Choroid plexus epithelial cell (primary cell): ENCODE measurements at regions not wholly inside any gene's neighbourhood (a gene's known extent, or its start where the extent isn't known, plus 50 kb on each side); places are given as distances from the start of the nearest gene placed in this dataset.
A peak's percentile ranks its signal among the peaks of the same experiment; 100 is the strongest.

Experiments
- DNase-seq: peaks from one replicate; pipeline ENCODE4 v3.0.0-alpha.2; 2010; ENCODE audit warnings: low read depth
- H3K4me3 ChIP-seq: 2 replicates; pipeline ENCODE4 v1.5.1; 2011; ENCODE audit warnings: low read depth, mild to moderate bottlenecking, control low read depth, low read length, moderate library complexity
- TF ChIP-seq, protein P1 (sequence below): conservative IDR thresholded peaks from 2 replicates; pipeline ENCODE4 v1.5.1; 2011; ENCODE audit warnings: low read depth, mild to moderate bottlenecking, control low read depth, inconsistent platforms, low read length, moderate library complexity

GRCh38 chr18:73992242-73993022 lies 155.2 kb downstream of the FBXO15 start:
- no peak for DNase-seq
- TF ChIP-seq, protein P1, sequence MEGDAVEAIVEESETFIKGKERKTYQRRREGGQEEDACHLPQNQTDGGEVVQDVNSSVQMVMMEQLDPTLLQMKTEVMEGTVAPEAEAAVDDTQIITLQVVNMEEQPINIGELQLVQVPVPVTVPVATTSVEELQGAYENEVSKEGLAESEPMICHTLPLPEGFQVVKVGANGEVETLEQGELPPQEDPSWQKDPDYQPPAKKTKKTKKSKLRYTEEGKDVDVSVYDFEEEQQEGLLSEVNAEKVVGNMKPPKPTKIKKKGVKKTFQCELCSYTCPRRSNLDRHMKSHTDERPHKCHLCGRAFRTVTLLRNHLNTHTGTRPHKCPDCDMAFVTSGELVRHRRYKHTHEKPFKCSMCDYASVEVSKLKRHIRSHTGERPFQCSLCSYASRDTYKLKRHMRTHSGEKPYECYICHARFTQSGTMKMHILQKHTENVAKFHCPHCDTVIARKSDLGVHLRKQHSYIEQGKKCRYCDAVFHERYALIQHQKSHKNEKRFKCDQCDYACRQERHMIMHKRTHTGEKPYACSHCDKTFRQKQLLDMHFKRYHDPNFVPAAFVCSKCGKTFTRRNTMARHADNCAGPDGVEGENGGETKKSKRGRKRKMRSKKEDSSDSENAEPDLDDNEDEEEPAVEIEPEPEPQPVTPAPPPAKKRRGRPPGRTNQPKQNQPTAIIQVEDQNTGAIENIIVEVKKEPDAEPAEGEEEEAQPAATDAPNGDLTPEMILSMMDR = no peak
- no peak overlapping the region for H3K4me3 ChIP-seq

DNA sequence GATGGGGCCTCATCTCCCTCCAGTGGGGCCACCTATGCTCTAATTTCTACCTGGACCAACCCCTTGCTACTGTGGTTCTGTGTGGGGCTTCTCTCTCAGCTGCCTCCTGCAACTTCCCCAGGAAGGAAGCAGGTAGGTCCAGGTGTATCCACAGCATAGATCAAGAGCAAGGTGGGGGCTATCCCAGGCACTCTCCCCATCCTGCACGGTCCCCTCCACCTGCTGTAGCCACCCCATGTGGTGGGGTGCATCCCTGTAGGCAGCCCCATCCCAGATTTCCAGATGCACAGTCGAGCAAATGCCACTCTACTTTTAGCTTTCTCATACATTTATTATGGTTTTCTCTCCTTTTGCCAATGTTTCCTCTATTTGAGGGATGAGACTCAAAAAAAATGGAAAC lies 156.1 kb downstream of the FBXO15 start:
- DNase-seq = no peak
- no peak overlapping the region for H3K4me3 ChIP-seq
- TF ChIP-seq, protein P1 = no peak

DNA sequence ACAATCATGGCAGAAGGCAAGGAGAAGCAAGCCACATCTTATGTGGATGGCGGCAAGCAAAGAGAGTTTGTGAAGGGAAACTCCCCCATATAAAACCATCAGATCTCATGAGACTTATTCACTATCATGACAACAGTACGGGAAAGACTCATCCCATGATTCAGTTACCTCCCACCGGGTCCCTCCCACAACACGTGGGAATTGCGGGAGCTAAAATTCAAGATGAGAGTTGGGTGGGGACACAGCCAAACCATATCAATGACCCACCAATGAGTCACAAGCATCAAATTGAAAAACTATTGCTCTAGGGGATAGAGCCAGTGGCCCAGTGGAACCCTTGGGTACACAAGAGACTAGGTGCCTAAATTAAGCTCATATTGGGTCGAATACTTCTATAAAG lies 157.4 kb downstream of the FBXO15 start:
- H3K4me3 ChIP-seq = no peak overlapping the region
- TF ChIP-seq, protein P1 = no peak
- no peak for DNase-seq

DNA sequence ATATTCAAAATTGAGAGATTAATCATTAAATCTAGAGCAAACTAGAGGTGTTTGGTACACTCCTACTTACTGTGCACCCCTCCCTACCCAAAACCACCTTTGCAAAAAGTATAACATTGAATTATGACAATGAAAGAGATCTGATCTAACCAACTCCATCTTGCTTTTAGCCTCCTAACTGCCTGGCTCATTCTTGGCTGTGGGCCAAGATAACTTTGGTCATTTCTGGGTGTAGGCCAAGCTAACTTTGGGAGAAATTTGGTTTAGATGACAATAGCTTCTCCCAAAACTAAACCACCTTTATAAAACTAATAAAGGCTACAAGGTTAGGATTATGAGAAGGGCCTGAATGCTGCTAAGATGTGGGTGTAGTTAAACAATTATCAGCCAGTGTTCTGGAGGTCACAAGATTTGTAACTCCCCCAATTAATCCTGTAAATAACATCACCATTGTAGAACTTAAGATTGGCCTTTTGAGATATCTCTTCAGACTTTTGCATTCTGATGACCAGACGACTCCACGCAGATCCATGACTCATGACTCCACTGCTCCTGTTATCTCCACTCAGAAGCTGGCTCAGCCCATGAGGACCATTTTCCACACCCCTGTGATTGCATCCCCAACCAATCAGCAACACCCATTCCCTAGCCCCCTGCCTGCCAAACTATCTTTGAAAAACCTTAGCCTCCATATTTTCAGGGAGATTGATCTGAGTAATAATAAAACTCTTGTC lies 160.2 kb downstream of the FBXO15 start:
- H3K4me3 ChIP-seq = no peak overlapping the region
- TF ChIP-seq, protein P1 = no peak
- DNase-seq = peak; percentile 21

DNA sequence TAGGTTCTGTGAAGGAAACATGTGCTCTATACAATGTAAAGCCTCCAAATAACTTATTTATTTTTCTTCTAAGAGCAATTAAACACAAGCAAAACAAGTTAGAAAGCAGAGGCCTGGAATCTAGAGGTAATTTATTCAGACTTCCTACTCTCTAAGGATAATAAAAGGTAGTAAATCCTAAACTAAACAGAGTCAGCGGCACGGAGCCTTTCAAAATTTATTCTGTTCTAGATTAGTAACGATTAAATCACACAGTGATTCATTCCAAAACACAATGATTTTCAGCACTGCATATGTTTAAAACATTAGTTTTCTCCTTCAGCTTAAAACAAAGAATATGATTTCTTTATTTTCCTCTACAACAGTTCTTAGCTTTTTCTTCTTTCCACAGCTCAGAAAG lies 160.9 kb downstream of the FBXO15 start:
- DNase-seq = no peak
- TF ChIP-seq, protein P1 = no peak
- H3K4me3 ChIP-seq = no peak overlapping the region

DNA sequence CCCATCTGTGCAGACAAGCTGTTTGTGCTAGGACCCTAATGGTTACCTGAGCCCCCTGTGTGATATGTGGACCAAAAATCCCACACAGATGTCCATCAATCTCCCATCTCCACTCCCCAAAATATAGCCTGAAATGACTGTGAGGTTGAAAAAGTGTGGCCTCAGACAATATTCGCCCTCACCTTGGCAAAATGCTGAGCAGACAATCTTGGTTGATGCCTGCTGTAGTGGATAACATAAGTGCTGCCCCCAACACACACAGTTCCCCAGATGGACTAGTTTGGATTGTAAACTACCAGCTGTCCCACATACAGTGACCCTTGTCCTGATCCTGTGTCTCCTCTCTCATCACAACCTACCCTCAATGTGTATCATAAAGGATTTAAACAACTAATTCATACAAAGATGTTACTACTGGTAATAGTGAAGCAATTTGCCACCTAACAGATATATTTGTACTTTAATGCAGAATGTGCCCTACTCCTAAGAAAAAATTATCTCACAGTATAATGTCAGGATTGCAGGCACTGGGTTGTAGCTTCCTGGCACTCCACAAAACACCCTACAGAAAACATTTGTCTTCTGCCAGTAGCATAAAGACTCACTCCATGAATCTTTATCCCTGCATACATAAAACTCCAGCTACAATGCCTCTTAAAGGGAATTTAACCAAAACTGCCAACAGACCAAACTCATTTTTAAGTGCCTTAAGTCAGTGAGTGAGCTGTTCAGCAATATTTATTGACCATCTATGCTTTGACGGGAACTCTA lies 161.6 kb downstream of the FBXO15 start:
- DNase-seq = no peak
- no peak overlapping the region for H3K4me3 ChIP-seq
- TF ChIP-seq, protein P1 = no peak
